Endodermal cell (in vitro differentiated cells): ENCODE measurements at regions not wholly inside any gene's neighbourhood (a gene's known extent, or its start where the extent isn't known, plus 50 kb on each side); places are given as distances from the start of the nearest gene placed in this dataset.

Experiments
- DNase-seq: peaks from one replicate; pipeline ENCODE4 v3.0.0-alpha.2; 2017
- H3K27ac ChIP-seq: 2 replicates; pipeline ENCODE4 v1.5.1; 2013; ENCODE audit warnings: mild to moderate bottlenecking, low read depth, low read length, moderate library complexity
- H3K27me3 ChIP-seq: 2 replicates; pipeline ENCODE4 v1.6.1; 2013; ENCODE audit warnings: mild to moderate bottlenecking, low read length, moderate library complexity; ENCODE audit not compliant: insufficient read depth, control insufficient read depth, poor library complexity, severe bottlenecking
- H3K36me3 ChIP-seq: 2 replicates; pipeline ENCODE4 v1.7.0; 2013; ENCODE audit warnings: mild to moderate bottlenecking, low read length, moderate library complexity; ENCODE audit not compliant: control insufficient read depth, insufficient read depth
- H3K4me1 ChIP-seq: one replicate; pipeline ENCODE4 v1.7.0; 2013; ENCODE audit warnings: low read length; ENCODE audit not compliant: control insufficient read depth, insufficient read depth
- H3K4me3 ChIP-seq: 2 replicates; pipeline ENCODE4 v1.5.1; 2013; ENCODE audit warnings: mild to moderate bottlenecking, low read length, moderate library complexity
- H3K9ac ChIP-seq: 2 replicates; pipeline ENCODE4 v1.6.1; 2013; ENCODE audit warnings: mild to moderate bottlenecking, low read length, moderate library complexity; ENCODE audit not compliant: poor library complexity, severe bottlenecking; ENCODE audit errors: extremely low read depth
- H3K9me3 ChIP-seq: 2 replicates; pipeline ENCODE4 v1.6.1; 2013; ENCODE audit warnings: mild to moderate bottlenecking, low read length, moderate library complexity; ENCODE audit not compliant: control insufficient read depth
- H3K27ac Mint-ChIP-seq: 2 replicates; pipeline ENCODE4 v1.8.0; 2020; ENCODE audit warnings: mixed read lengths
- H3K27me3 Mint-ChIP-seq: 2 replicates; pipeline ENCODE4 v1.8.0; 2021; ENCODE audit warnings: mild to moderate bottlenecking, mixed read lengths; ENCODE audit not compliant: insufficient read depth
- H3K36me3 Mint-ChIP-seq: 2 replicates; pipeline ENCODE4 v1.8.0; 2020; ENCODE audit warnings: low read depth, mixed read lengths
- H3K4me1 Mint-ChIP-seq: 2 replicates; pipeline ENCODE4 v1.8.0; 2020; ENCODE audit warnings: mixed read lengths
- H3K4me3 Mint-ChIP-seq: 2 replicates; pipeline ENCODE4 v1.8.0; 2020; ENCODE audit warnings: mild to moderate bottlenecking, moderate library complexity, mixed read lengths
- H3K9me3 Mint-ChIP-seq: 2 replicates; pipeline ENCODE4 v1.8.0; 2020; ENCODE audit warnings: mild to moderate bottlenecking, mixed read lengths
- WGBS, 2 experiments: methylation state at CpG; one replicate each; pipeline versions ENCODE4 v1.1.5 to v1.1.7; 2013; ENCODE audit warnings: missing lambda C conversion rate in 2 of 2, mixed read lengths in 1 of 2; ENCODE audit not compliant: insufficient coverage in 1 of 2, insufficient read length in 1 of 2; 5-methylcytosine and 5-hydroxymethylcytosine counted together
- TF ChIP-seq, protein P1 (sequence below): fragments of 200-600 bp; sonication (generic); conservative IDR thresholded peaks from 2 replicates; pipeline ENCODE4 v1.5.0; 2021; ENCODE audit warnings: antibody characterized with exemption, mild to moderate bottlenecking

- H3K9me3 Mint-ChIP-seq = peaks cover 1% of the 10 kb centered on the region
Observed at GRCh38 chr22:27627901-27628300, 173.7 kb downstream of the MN1 start.

GRCh38 chr22:27628341-27628740 is 173.2 kb downstream of the MN1 start:
- 86 to 100% methylated on average over 6 of the region's 8 CpGs for WGBS, 2 experiments
- peaks cover 1% of the 10 kb centered on the region for H3K9me3 Mint-ChIP-seq

More at GRCh38 chr22:27627901-27628300, 173.7 kb downstream of the MN1 start:
- no peak overlapping the region for H3K27ac Mint-ChIP-seq
- Histone ChIP-seq H3K4me1 (peaks cover 10% of the 10 kb centered on the region), H3K9me3 (no peaks in the 10 kb centered on the region), H3K4me3 (no peak overlapping the region), H3K27me3 (no peaks in the 10 kb centered on the region), H3K27ac (no peak overlapping the region), H3K9ac (no peak overlapping the region), H3K36me3 (no peaks in the 10 kb centered on the region)
- WGBS, 2 experiments = 78% methylated on average over 5 to 6 of the region's 6 CpGs
- no peak for DNase-seq
- TF ChIP-seq, protein P1, sequence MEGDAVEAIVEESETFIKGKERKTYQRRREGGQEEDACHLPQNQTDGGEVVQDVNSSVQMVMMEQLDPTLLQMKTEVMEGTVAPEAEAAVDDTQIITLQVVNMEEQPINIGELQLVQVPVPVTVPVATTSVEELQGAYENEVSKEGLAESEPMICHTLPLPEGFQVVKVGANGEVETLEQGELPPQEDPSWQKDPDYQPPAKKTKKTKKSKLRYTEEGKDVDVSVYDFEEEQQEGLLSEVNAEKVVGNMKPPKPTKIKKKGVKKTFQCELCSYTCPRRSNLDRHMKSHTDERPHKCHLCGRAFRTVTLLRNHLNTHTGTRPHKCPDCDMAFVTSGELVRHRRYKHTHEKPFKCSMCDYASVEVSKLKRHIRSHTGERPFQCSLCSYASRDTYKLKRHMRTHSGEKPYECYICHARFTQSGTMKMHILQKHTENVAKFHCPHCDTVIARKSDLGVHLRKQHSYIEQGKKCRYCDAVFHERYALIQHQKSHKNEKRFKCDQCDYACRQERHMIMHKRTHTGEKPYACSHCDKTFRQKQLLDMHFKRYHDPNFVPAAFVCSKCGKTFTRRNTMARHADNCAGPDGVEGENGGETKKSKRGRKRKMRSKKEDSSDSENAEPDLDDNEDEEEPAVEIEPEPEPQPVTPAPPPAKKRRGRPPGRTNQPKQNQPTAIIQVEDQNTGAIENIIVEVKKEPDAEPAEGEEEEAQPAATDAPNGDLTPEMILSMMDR = no peak
- no peak overlapping the region for H3K4me3 Mint-ChIP-seq
- peaks cover 2% of the 10 kb centered on the region for H3K27me3 Mint-ChIP-seq
- no peaks in the 10 kb centered on the region for H3K36me3 Mint-ChIP-seq
- H3K4me1 Mint-ChIP-seq = peaks cover 8% of the 10 kb centered on the region

GRCh38 chr22:27628891-27629631 is 172.5 kb downstream of the MN1 start:
- no peaks in the 10 kb centered on the region for H3K27me3 ChIP-seq
- no peak for DNase-seq
- H3K9me3 ChIP-seq = no peaks in the 10 kb centered on the region
- Mint-ChIP-seq H3K4me3 (no peak overlapping the region), H3K27ac (no peak overlapping the region), H3K27me3 (peaks cover 2% of the 10 kb centered on the region), H3K36me3 (no peaks in the 10 kb centered on the region), H3K9me3 (peaks cover 1% of the 10 kb centered on the region), H3K4me1 (peaks cover 12% of the 10 kb centered on the region)
- H3K9ac ChIP-seq = no peak overlapping the region
- TF ChIP-seq, protein P1 = no peak
- H3K4me3 ChIP-seq = no peak overlapping the region
- H3K27ac ChIP-seq = no peak overlapping the region
- peaks cover 10% of the 10 kb centered on the region for H3K4me1 ChIP-seq
- 92 to 99% methylated on average over 7 to 9 of the region's 9 CpGs for WGBS, 2 experiments
- H3K36me3 ChIP-seq = no peaks in the 10 kb centered on the region

More at GRCh38 chr22:27628341-27628740, 173.2 kb downstream of the MN1 start:
- Histone ChIP-seq H3K36me3 (no peaks in the 10 kb centered on the region), H3K4me1 (peaks cover 10% of the 10 kb centered on the region), H3K27ac (no peak overlapping the region), H3K9ac (no peak overlapping the region), H3K27me3 (no peaks in the 10 kb centered on the region), H3K9me3 (no peaks in the 10 kb centered on the region), H3K4me3 (no peak overlapping the region)
- peaks cover 8% of the 10 kb centered on the region for H3K4me1 Mint-ChIP-seq
- peaks cover 2% of the 10 kb centered on the region for H3K27me3 Mint-ChIP-seq
- no peaks in the 10 kb centered on the region for H3K36me3 Mint-ChIP-seq
- DNase-seq = no peak
- no peak overlapping the region for H3K4me3 Mint-ChIP-seq
- TF ChIP-seq, protein P1 = no peak
- no peak overlapping the region for H3K27ac Mint-ChIP-seq
